Endothelial cell of umbilical vein (primary cell): ENCODE measurements at regions not wholly inside any gene's neighbourhood (a gene's known extent, or its start where the extent isn't known, plus 50 kb on each side); places are given as distances from the start of the nearest gene placed in this dataset.

Experiments
- BruUV-seq: library from RNA; stranded (reverse); fragments of 400-500 nt; replicated peaks from 2 replicates; lab custom pipeline; 2021; lab: Mats Ljungman, UMichigan
- CTCF ChIA-PET: fragments of 300-600, 350-600 bp; sonication (Branson Sonifier 250); formaldehyde crosslinking; loops from one replicate; lab custom pipeline; 2021; ENCODE audit warnings: antibody characterized with exemption, inconsistent platforms; lab: Charles Lee
- POLR2A ChIA-PET: fragments of 300-600, 350-600 bp; sonication (Branson Sonifier 250); formaldehyde crosslinking; loops from one replicate; lab custom pipeline; 2021; ENCODE audit warnings: antibody characterized with exemption, inconsistent platforms; lab: Charles Lee
- DNase-seq: peaks from one replicate; pipeline ENCODE4 v3.0.0-alpha.2; 2011; ENCODE audit warnings: low read depth, low spot score
- FAIRE-seq: peaks from 2 replicates; lab custom pipeline; 2011; peaks lifted over from hg19 to GRCh38; lab: Jason Lieb, UNC
- H2AFZ ChIP-seq: 2 replicates; pipeline ENCODE4 v1.6.0; 2012; ENCODE audit warnings: low read depth, low read length, control low read depth, inconsistent platforms
- H3K27ac ChIP-seq: 2 replicates; pipeline ENCODE4 v1.5.1; 2011; ENCODE audit warnings: low read depth, mild to moderate bottlenecking, control low read depth, low read length, moderate library complexity; ENCODE audit not compliant: insufficient read depth
- H3K27me3 ChIP-seq, 2 experiments: 2 replicates each; pipeline versions ENCODE4 v1.6.0 to v1.6.1; 2011; ENCODE audit warnings: low read length in 2 of 2, mixed read lengths in 1 of 2; ENCODE audit not compliant: control insufficient read depth in 2 of 2, insufficient read depth in 2 of 2
- H3K36me3 ChIP-seq, 2 experiments: 2 replicates in 1 of 2; 3 replicates in 1 of 2; pipeline ENCODE4 v1.5.1; 2011; ENCODE audit warnings: low read length in 2 of 2, mild to moderate bottlenecking in 1 of 2, moderate library complexity in 1 of 2; ENCODE audit not compliant: control insufficient read depth in 2 of 2, insufficient read depth in 2 of 2; ENCODE audit errors: extremely low read depth in 1 of 2
- H3K4me1 ChIP-seq: 3 replicates; pipeline ENCODE4 v1.5.1; 2011; ENCODE audit warnings: mild to moderate bottlenecking, low read length; ENCODE audit not compliant: control insufficient read depth, insufficient read depth; ENCODE audit errors: extremely low read depth
- H3K4me2 ChIP-seq: 2 replicates; pipeline ENCODE4 v1.6.1; 2011; ENCODE audit warnings: low read length, control low read depth, mixed read lengths; ENCODE audit not compliant: insufficient read depth
- H3K4me3 ChIP-seq, 3 experiments: fragments of 200-600 bp in 1 of 3; sonication (generic), shearing (Covaris generic) in 1 of 3; replicated peaks in 1 of 3; 2 replicates each; pipeline ENCODE4 v1.5.1; 2011 to 2016; ENCODE audit warnings: control low read depth in 3 of 3, low read length in 3 of 3, mild to moderate bottlenecking in 2 of 3, inconsistent platforms in 1 of 3, low read depth in 1 of 3, moderate library complexity in 1 of 3; ENCODE audit not compliant: insufficient read depth in 1 of 3
- H3K79me2 ChIP-seq: 2 replicates; pipeline ENCODE4 v1.6.0; 2012; ENCODE audit warnings: low read length, inconsistent platforms; ENCODE audit not compliant: control insufficient read depth, insufficient read depth
- H3K9ac ChIP-seq: replicated peaks from 2 replicates; pipeline ENCODE3; 2011; ENCODE audit warnings: low read length, control low read depth; ENCODE audit not compliant: insufficient read depth; ENCODE audit errors: extremely low read depth
- H3K9me1 ChIP-seq: replicated peaks from 3 replicates; pipeline ENCODE4 v1.6.0; 2011; ENCODE audit warnings: mild to moderate bottlenecking, low read length; ENCODE audit not compliant: control insufficient read depth, insufficient read depth; ENCODE audit errors: extremely low read depth
- H3K9me3 ChIP-seq: replicated peaks from 2 replicates; pipeline ENCODE4 v1.5.1; 2012; ENCODE audit warnings: low read length, inconsistent platforms; ENCODE audit not compliant: control insufficient read depth, insufficient read depth
- H4K20me1 ChIP-seq: replicated peaks from 2 replicates; pipeline ENCODE3; 2011; ENCODE audit warnings: mild to moderate bottlenecking, low read length; ENCODE audit not compliant: control insufficient read depth, insufficient read depth; ENCODE audit errors: extremely low read depth
- EZH2 ChIP-seq: IDR thresholded peaks from 2 replicates; pipeline ENCODE4 v1.6.1; 2012; ENCODE audit warnings: borderline replicate concordance, low read depth, mild to moderate bottlenecking, moderate library complexity, low read length, inconsistent platforms; ENCODE audit not compliant: severe bottlenecking
- FOS ChIP-seq: IDR thresholded peaks from 2 replicates; pipeline ENCODE4 v1.6.1; 2011; ENCODE audit warnings: mild to moderate bottlenecking, low read length, moderate library complexity, borderline replicate concordance; ENCODE audit not compliant: insufficient read depth
- GATA2 ChIP-seq: IDR thresholded peaks from 2 replicates; pipeline ENCODE4 v1.7.0; 2011; ENCODE audit warnings: low read depth, mild to moderate bottlenecking, moderate library complexity, mixed read lengths, low read length; ENCODE audit not compliant: insufficient read length, insufficient read depth
- JUN ChIP-seq: IDR thresholded peaks from 2 replicates; pipeline ENCODE4 v1.6.1; 2011; ENCODE audit warnings: borderline replicate concordance, low read depth; ENCODE audit not compliant: insufficient read length, insufficient read depth
- MYC ChIP-seq: IDR thresholded peaks from one replicate; pipeline ENCODE4 v1.6.1; 2011; ENCODE audit warnings: mild to moderate bottlenecking, low read depth, low read length
- POLR2A ChIP-seq: IDR thresholded peaks from 2 replicates; pipeline ENCODE4 v1.6.1; 2012; ENCODE audit warnings: low read depth, mild to moderate bottlenecking, control low read depth, low read length
- POLR2AphosphoS5 ChIP-seq: IDR thresholded peaks from 2 replicates; pipeline ENCODE4 v1.6.1; 2012; ENCODE audit warnings: low read depth, mild to moderate bottlenecking, control low read depth, low read length, moderate library complexity; ENCODE audit not compliant: insufficient read depth
- dilution Hi-C: fragments of 300-500 bp; cut with MboI; formaldehyde crosslinking; loops from one replicate; pipeline ENCODE4 v1.15.0; 2019; ENCODE audit warnings: low sequenced_read_pairs; ENCODE audit not compliant: extremely low pct_ligation_motif_present
- intact Hi-C: fragments of 100-400 bp; cut with micrococcal nuclease; formaldehyde crosslinking; loops from one replicate; pipeline ENCODE4 v1.10.0; 2022
- TF ChIP-seq, protein P1 (sequence below): IDR thresholded peaks from 2 replicates; pipeline ENCODE4 v1.6.1; 2011; ENCODE audit not compliant: insufficient read depth, insufficient read length
- TF ChIP-seq, protein P2 (sequence below), 2 donors: IDR thresholded peaks; 1 replicate in 1 of 2; 2 replicates in 1 of 2; pipeline ENCODE4 v1.5.1; 2011; ENCODE audit warnings: low read length in 2 of 2, mild to moderate bottlenecking in 2 of 2, moderate library complexity in 2 of 2, control low read depth in 1 of 2, inconsistent platforms in 1 of 2, low read depth in 1 of 2; ENCODE audit not compliant: insufficient read depth in 1 of 2; ENCODE audit errors: extremely low read depth in 1 of 2

DNA sequence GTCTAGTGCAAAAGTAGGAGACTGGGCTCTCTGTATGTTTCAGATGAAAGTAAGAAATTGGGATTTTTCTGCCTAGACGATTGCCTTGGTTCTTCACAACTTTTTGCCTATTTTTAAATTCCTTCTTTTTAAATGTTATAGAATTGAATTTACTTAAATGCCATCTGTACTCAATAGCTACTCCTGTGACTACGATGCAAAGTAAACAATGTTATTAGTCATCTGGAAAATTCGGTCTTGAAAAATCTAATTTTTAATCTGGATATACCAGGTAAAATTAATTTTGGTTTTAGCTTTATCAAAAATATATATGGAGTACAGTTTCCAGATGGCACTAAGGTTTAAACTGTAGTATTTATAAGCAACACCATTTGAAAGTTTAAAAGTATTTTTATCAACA, 472.2 kb downstream of the UTRN start:
- no peak overlapping the region for H2AFZ ChIP-seq
- DNase-seq, result no peak
- POLR2A ChIA-PET, result no interaction called here
- H3K4me3 ChIP-seq, result no peak overlapping the region
- no peak overlapping the region for H3K4me2 ChIP-seq
- intact Hi-C loops (no loop called here), dilution Hi-C loops (no loop called here)
- BruUV-seq, result no TSS peak
- peaks cover 0 to 3% of the 10 kb centered on the region in 2 experiments for H3K36me3 ChIP-seq
- no peaks in the 10 kb centered on the region for H3K9me3 ChIP-seq
- no peak for FAIRE-seq
- H3K79me2 ChIP-seq, result no peaks in the 10 kb centered on the region
- no peak for TF ChIP-seq EZH2
- TF ChIP-seq, protein P1, sequence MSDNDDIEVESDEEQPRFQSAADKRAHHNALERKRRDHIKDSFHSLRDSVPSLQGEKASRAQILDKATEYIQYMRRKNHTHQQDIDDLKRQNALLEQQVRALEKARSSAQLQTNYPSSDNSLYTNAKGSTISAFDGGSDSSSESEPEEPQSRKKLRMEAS, result no peak
- H3K9ac ChIP-seq, result no peak overlapping the region
- H3K27ac ChIP-seq, result no peak overlapping the region
- H4K20me1 ChIP-seq, result peaks cover 3% of the 10 kb centered on the region
- peaks cover 7% of the 10 kb centered on the region for H3K4me1 ChIP-seq
- H3K27me3 ChIP-seq, result no peaks in the 10 kb centered on the region
- CTCF ChIA-PET, result interaction anchor here (1.4 kb wide), 1 partner anchor 18 kb away, joined by 3 read pairs; no protein-coding TSS in a partner anchor
- H3K9me1 ChIP-seq, result no peaks in the 10 kb centered on the region

DNA sequence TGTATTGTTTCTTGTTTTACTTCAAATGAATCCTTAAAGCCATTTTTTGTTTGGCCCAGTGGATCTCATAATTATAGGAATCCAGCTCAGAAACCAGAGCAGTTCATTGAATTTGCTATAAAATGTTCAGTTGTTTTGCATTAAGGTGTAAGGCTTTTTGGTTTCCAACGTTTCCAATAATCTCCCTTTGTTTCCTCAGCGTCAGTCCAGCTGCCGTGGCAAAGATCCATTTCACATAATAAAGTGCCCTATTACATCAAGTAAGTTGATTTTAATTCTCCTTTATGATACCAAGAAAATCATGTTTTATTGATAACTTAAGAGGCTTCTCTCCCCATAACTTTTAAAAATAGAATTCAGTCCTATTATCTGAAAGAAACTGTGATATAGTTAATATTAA, 472.6 kb downstream of the UTRN start:
- Histone ChIP-seq H3K27ac (no peak overlapping the region), H3K27me3 (no peaks in the 10 kb centered on the region), H3K9me1 (no peaks in the 10 kb centered on the region)

More for the DNA sequence above, 472.6 kb downstream of the UTRN start:
- Histone ChIP-seq H3K4me3 (no peak overlapping the region), H3K4me2 (no peak overlapping the region), H3K79me2 (no peaks in the 10 kb centered on the region), H4K20me1 (peaks cover 3% of the 10 kb centered on the region), H3K4me1 (peaks cover 7% of the 10 kb centered on the region), H2AFZ (no peak overlapping the region), H3K9me3 (no peaks in the 10 kb centered on the region), H3K36me3 (peaks cover 0 to 3% of the 10 kb centered on the region in 2 experiments), H3K9ac (no peak overlapping the region)
- no peak for FAIRE-seq
- intact Hi-C loops, result no loop called here
- dilution Hi-C loops, result no loop called here
- TF ChIP-seq, protein P2, sequence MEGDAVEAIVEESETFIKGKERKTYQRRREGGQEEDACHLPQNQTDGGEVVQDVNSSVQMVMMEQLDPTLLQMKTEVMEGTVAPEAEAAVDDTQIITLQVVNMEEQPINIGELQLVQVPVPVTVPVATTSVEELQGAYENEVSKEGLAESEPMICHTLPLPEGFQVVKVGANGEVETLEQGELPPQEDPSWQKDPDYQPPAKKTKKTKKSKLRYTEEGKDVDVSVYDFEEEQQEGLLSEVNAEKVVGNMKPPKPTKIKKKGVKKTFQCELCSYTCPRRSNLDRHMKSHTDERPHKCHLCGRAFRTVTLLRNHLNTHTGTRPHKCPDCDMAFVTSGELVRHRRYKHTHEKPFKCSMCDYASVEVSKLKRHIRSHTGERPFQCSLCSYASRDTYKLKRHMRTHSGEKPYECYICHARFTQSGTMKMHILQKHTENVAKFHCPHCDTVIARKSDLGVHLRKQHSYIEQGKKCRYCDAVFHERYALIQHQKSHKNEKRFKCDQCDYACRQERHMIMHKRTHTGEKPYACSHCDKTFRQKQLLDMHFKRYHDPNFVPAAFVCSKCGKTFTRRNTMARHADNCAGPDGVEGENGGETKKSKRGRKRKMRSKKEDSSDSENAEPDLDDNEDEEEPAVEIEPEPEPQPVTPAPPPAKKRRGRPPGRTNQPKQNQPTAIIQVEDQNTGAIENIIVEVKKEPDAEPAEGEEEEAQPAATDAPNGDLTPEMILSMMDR (IDR thresholded peaks at IDR 0.05; ENCODE audit: extremely low read depth in 1 of 2, insufficient read depth in 1 of 2, low read depth in 1 of 2, low read length in 2 of 2), result no peak
- no peak for TF ChIP-seq EZH2
- TF ChIP-seq JUN, result no peak
- TF ChIP-seq MYC, result no peak
- no peak for TF ChIP-seq POLR2A
- no peak for TF ChIP-seq GATA2
- no peak for TF ChIP-seq FOS
- no peak for TF ChIP-seq POLR2AphosphoS5
- TF ChIP-seq, protein P1, result no peak
- POLR2A ChIA-PET, result no interaction called here
- no peak for DNase-seq
- CTCF ChIA-PET, result interaction anchor here (1.4 kb wide), 1 partner anchor 19 kb away, joined by 3 read pairs; no protein-coding TSS in a partner anchor
- no TSS peak for BruUV-seq
